B cell (primary cell): ENCODE measurements at regions not wholly inside any gene's neighbourhood (a gene's known extent, or its start where the extent isn't known, plus 50 kb on each side); places are given as distances from the start of the nearest gene placed in this dataset.

ENCODE experiments used
- ATAC-seq: fragments of 200-7000 bp; cut with Tn5 transposase; one replicate; pipeline ENCODE4 v1.10.0; 2021; ENCODE audit warnings: low read depth, mild to moderate bottlenecking, moderate number of reproducible peaks, moderate library complexity
- CTCF ChIA-PET: fragments of 350-600 bp; sonication (Branson Sonifier 250); formaldehyde crosslinking; loops from one replicate; lab custom pipeline; 2021; ENCODE audit warnings: antibody characterized with exemption, inconsistent platforms; lab: Charles Lee
- POLR2A ChIA-PET: fragments of 350-600 bp; sonication (Branson Sonifier 250); formaldehyde crosslinking; loops from one replicate; lab custom pipeline; 2021; ENCODE audit warnings: antibody characterized with exemption; lab: Charles Lee
- DNase-seq: peaks from one replicate; pipeline ENCODE4 v3.0.0; 2013
- H2AFZ ChIP-seq: 2 replicates; pipeline ENCODE4 v1.6.1; 2012; ENCODE audit warnings: mild to moderate bottlenecking, low read depth, low read length; ENCODE audit not compliant: insufficient read depth, poor library complexity, severe bottlenecking
- H3K27ac ChIP-seq, 2 donors: 1 replicate in 1 of 2; 2 replicates in 1 of 2; pipeline ENCODE4 v1.5.1; 2012 to 2013; ENCODE audit warnings: low read length in 2 of 2, mild to moderate bottlenecking in 2 of 2, moderate library complexity in 1 of 2
- H3K27me3 ChIP-seq, 4 experiments: fragments of 200-600 bp in 1 of 4; sonication (generic) in 1 of 4; replicated peaks in 1 of 4; 1 replicate in 2 of 4; 2 replicates in 2 of 4; pipeline versions ENCODE4 v1.6.1 to v1.7.0; 2013 to 2016; ENCODE audit warnings: low read length in 3 of 4, mild to moderate bottlenecking in 2 of 4, mixed read lengths in 1 of 4, moderate library complexity in 1 of 4; ENCODE audit not compliant: insufficient read depth in 4 of 4, control insufficient read depth in 3 of 4; ENCODE audit errors: control extremely low read depth in 1 of 4
- H3K36me3 ChIP-seq, 2 experiments: replicated peaks in 1 of 2; 1 replicate in 1 of 2; 2 replicates in 1 of 2; pipeline versions ENCODE4 v1.6.1 to v1.7.1; 2013; ENCODE audit warnings: low read length in 1 of 2; ENCODE audit not compliant: insufficient read depth in 2 of 2, control insufficient read depth in 1 of 2; ENCODE audit errors: control extremely low read depth in 1 of 2, extremely low read depth in 1 of 2
- H3K4me1 ChIP-seq, 2 donors: fragments of 200-600 bp in 1 of 2; sonication (generic) in 1 of 2; 1 replicate in 1 of 2; 2 replicates in 1 of 2; pipeline versions ENCODE4 v1.5.1 to v1.6.1; 2013 to 2017; ENCODE audit warnings: low read length in 2 of 2; ENCODE audit not compliant: control insufficient read depth in 2 of 2, insufficient read depth in 2 of 2
- H3K4me2 ChIP-seq: replicated peaks from 2 replicates; pipeline ENCODE3; 2012; ENCODE audit warnings: mild to moderate bottlenecking, low read depth, low read length; ENCODE audit not compliant: poor library complexity, severe bottlenecking
- H3K4me3 ChIP-seq, 5 experiments: fragments of 200-600 bp in 1 of 5; sonication (generic) in 1 of 5; 1 replicate in 3 of 5; 2 replicates in 2 of 5; pipeline versions ENCODE4 v1.5.1 to v1.7.0; 2011 to 2016; ENCODE audit warnings: low read length in 4 of 5, mild to moderate bottlenecking in 4 of 5, low read depth in 2 of 5, control low read depth in 1 of 5, moderate library complexity in 1 of 5; ENCODE audit not compliant: insufficient read depth in 1 of 5; ENCODE audit errors: control extremely low read depth in 1 of 5, extremely low read depth in 1 of 5
- H3K79me2 ChIP-seq: fragments of 200-600 bp; sonication (generic); one replicate; pipeline ENCODE4 v1.6.0; 2016; ENCODE audit warnings: low read length; ENCODE audit not compliant: control insufficient read depth, insufficient read depth
- H3K9ac ChIP-seq: fragments of 200-600 bp; sonication (generic); 2 replicates; pipeline ENCODE4 v1.6.1; 2017; ENCODE audit warnings: mild to moderate bottlenecking, low read length, moderate library complexity
- H3K9me3 ChIP-seq, 3 donors: one replicate each; pipeline versions ENCODE4 v1.6.1 to v1.7.1; 2013; ENCODE audit warnings: low read length in 2 of 3; ENCODE audit not compliant: control insufficient read depth in 2 of 3, insufficient read depth in 1 of 3; ENCODE audit errors: control extremely low read depth in 1 of 3
- H4K20me1 ChIP-seq: 2 replicates; pipeline ENCODE4 v1.6.0; 2012; ENCODE audit warnings: mild to moderate bottlenecking, low read length; ENCODE audit not compliant: insufficient read depth, control insufficient read depth, poor library complexity, severe bottlenecking
- H3K27ac Mint-ChIP-seq: one replicate; pipeline ENCODE4 v1.8.0; 2021; ENCODE audit warnings: mixed read lengths
- H3K27me3 Mint-ChIP-seq: one replicate; pipeline ENCODE4 v1.8.0; 2021; ENCODE audit warnings: mixed read lengths
- H3K4me1 Mint-ChIP-seq: one replicate; pipeline ENCODE4 v1.8.0; 2021; ENCODE audit warnings: mixed read lengths
- H3K4me3 Mint-ChIP-seq: one replicate; pipeline ENCODE4 v1.8.0; 2021; ENCODE audit warnings: mixed read lengths
- H3K9me3 Mint-ChIP-seq: one replicate; pipeline ENCODE4 v1.8.0; 2022; ENCODE audit warnings: mixed read lengths; ENCODE audit not compliant: insufficient read depth
- EZH2 ChIP-seq: IDR thresholded peaks from 2 replicates; pipeline ENCODE4 v1.6.1; 2012; ENCODE audit warnings: borderline replicate concordance, low read depth, mild to moderate bottlenecking, moderate library complexity, low read length; ENCODE audit not compliant: insufficient read depth, poor library complexity, severe bottlenecking
- WGBS: methylation state at CpG from one replicate; pipeline ENCODE4 v1.1.5; 2013; ENCODE audit warnings: missing lambda C conversion rate; ENCODE audit not compliant: insufficient coverage; 5-methylcytosine and 5-hydroxymethylcytosine counted together
- intact Hi-C: fragments of 100-400 bp; cut with micrococcal nuclease; formaldehyde crosslinking; loops from one replicate; pipeline ENCODE4 v1.10.0; 2022
- TF ChIP-seq, protein P1 (sequence below): fragments of 200-600 bp; IDR thresholded peaks from one replicate; pipeline ENCODE4 v1.8.0; 2022; ENCODE audit warnings: antibody characterized with exemption, mild to moderate bottlenecking

DNA sequence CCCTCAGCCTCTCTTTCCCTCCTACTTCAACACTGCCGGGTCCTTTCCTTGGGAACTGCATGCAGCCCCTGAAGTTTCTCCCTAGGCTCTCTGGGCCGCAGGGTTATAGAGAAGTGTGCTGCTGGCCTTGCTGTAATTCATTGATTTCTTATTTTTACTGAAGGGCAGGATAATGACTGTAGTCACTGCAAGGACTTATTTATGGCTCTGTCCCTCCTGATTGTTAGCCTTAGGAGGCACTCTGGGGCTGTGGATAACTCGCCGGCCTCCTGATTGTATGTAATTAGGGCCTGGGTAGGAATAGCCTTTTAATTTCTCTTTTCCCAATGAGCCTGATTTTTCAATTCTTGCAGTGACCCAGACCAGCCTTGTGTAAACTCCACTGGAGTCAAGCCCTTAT, 138.3 kb upstream of the CDH13 start:
- H3K9me3 Mint-ChIP-seq, result no peaks in the 10 kb centered on the region
- DNase-seq (no peak), ATAC-seq (no peak)
- Histone ChIP-seq H2AFZ (no peak overlapping the region), H3K27ac (no peak overlapping the region), H3K4me1 (no peaks in the 10 kb centered on the region), H3K36me3 (no peaks in the 10 kb centered on the region), H3K79me2 (no peaks in the 10 kb centered on the region), H3K9me3 (peaks cover 0 to 3% (median 0%) of the 10 kb centered on the region in 3 donors), H3K4me2 (no peak overlapping the region), H3K4me3 (no peak overlapping the region), H3K27me3 (no peaks in the 10 kb centered on the region), H4K20me1 (no peaks in the 10 kb centered on the region), H3K9ac (no peak overlapping the region)
- 100% methylated on average over 1 of the region's 4 CpGs for WGBS
- intact Hi-C loops, result no loop called here
- POLR2A ChIA-PET, result no interaction called here
- no peaks in the 10 kb centered on the region for H3K27me3 Mint-ChIP-seq
- no peak overlapping the region for H3K27ac Mint-ChIP-seq
- CTCF ChIA-PET, result no interaction called here
- H3K4me1 Mint-ChIP-seq, result no peaks in the 10 kb centered on the region
- TF ChIP-seq, protein P1, sequence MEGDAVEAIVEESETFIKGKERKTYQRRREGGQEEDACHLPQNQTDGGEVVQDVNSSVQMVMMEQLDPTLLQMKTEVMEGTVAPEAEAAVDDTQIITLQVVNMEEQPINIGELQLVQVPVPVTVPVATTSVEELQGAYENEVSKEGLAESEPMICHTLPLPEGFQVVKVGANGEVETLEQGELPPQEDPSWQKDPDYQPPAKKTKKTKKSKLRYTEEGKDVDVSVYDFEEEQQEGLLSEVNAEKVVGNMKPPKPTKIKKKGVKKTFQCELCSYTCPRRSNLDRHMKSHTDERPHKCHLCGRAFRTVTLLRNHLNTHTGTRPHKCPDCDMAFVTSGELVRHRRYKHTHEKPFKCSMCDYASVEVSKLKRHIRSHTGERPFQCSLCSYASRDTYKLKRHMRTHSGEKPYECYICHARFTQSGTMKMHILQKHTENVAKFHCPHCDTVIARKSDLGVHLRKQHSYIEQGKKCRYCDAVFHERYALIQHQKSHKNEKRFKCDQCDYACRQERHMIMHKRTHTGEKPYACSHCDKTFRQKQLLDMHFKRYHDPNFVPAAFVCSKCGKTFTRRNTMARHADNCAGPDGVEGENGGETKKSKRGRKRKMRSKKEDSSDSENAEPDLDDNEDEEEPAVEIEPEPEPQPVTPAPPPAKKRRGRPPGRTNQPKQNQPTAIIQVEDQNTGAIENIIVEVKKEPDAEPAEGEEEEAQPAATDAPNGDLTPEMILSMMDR, result no peak
- TF ChIP-seq EZH2, result no peak
- H3K4me3 Mint-ChIP-seq, result no peak overlapping the region

DNA sequence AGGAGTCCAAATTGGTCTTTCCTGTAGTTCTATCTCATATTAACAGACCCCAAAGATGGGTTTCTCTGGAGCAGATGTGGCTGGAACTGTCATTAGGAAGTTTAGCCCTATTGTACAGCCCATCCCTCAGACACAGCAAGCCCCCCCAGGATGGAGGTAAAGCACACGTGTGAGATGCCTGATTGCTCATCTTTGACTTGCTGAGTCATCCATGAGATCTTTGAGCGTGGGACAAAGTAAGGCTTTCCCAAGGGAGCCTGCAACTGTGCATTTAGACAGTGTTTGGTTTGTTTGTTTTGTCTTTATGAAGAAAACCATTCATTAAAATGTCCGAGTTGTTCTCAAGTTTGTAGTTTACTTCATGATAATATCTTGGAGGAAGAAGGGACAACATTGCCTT, 145.3 kb upstream of the CDH13 start:
- H3K36me3 ChIP-seq, result no peaks in the 10 kb centered on the region

More for the DNA sequence above, 145.3 kb upstream of the CDH13 start:
- TF ChIP-seq, protein P1, result no peak
- TF ChIP-seq EZH2, result no peak
- Histone ChIP-seq H3K27ac (no peak overlapping the region), H2AFZ (no peak overlapping the region), H3K4me2 (no peak overlapping the region), H3K79me2 (no peaks in the 10 kb centered on the region), H4K20me1 (no peaks in the 10 kb centered on the region), H3K27me3 (no peaks in the 10 kb centered on the region), H3K9ac (no peak overlapping the region), H3K4me3 (no peak overlapping the region), H3K9me3 (no peaks in the 10 kb centered on the region), H3K4me1 (no peaks in the 10 kb centered on the region)
- POLR2A ChIA-PET, result no interaction called here
- no peak overlapping the region for H3K27ac Mint-ChIP-seq
- H3K4me1 Mint-ChIP-seq, result no peaks in the 10 kb centered on the region
- CTCF ChIA-PET, result no interaction called here
- H3K27me3 Mint-ChIP-seq, result peaks cover 10% of the 10 kb centered on the region
- intact Hi-C loops, result no loop called here
- no CpG with 5 or more reads among the region's 3 CpGs for WGBS
- H3K9me3 Mint-ChIP-seq, result no peaks in the 10 kb centered on the region
- ATAC-seq, result no peak
- no peak for DNase-seq
- no peak overlapping the region for H3K4me3 Mint-ChIP-seq
